ES-I3 (cell line): ENCODE measurements at regions not wholly inside any gene's neighbourhood (a gene's known extent, or its start where the extent isn't known, plus 50 kb on each side); places are given as distances from the start of the nearest gene placed in this dataset.

Source experiments
- H3K36me3 ChIP-seq: 2 replicates; pipeline ENCODE4 v1.6.1; 2013; ENCODE audit warnings: mild to moderate bottlenecking, low read length, control low read depth, moderate library complexity; ENCODE audit not compliant: insufficient read depth
- H3K4me1 ChIP-seq: 2 replicates; pipeline ENCODE4 v1.6.1; 2013; ENCODE audit warnings: mild to moderate bottlenecking, control low read depth, low read length; ENCODE audit not compliant: insufficient read depth
- H3K9ac ChIP-seq: 2 replicates; pipeline ENCODE4 v1.6.1; 2013; ENCODE audit warnings: low read depth, mild to moderate bottlenecking, low read length, moderate library complexity
- H3K9me3 ChIP-seq: 2 replicates; pipeline ENCODE4 v1.6.1; 2013; ENCODE audit warnings: mild to moderate bottlenecking, low read length, moderate library complexity; ENCODE audit not compliant: control insufficient read depth, insufficient read depth

- peaks cover 6% of the 10 kb centered on the region; the same call in 1 of the 2 replicates for H3K9me3 ChIP-seq
- H3K4me1 ChIP-seq: 0 out of 2 replicates have a peak, but pooled peaks cover 15% of the 10 kb centered on the region
- H3K9ac ChIP-seq: no peak overlapping the region
- no peaks in the 10 kb centered on the region for H3K36me3 ChIP-seq
Measured at GRCh38 chr15:62734706-62735105, 307.8 kb upstream of the TPM1 start.

- H3K36me3 ChIP-seq: no peaks in the 10 kb centered on the region
- 0 out of 2 replicates have a peak, but pooled peaks cover 15% of the 10 kb centered on the region for H3K4me1 ChIP-seq
- no peak overlapping the region for H3K9ac ChIP-seq
- no peaks in the 10 kb centered on the region for H3K9me3 ChIP-seq
Measured at GRCh38 chr15:62736756-62737155, 305.8 kb upstream of the TPM1 start.

- H3K4me1 ChIP-seq: peaks cover 15% of the 10 kb centered on the region; the same call in 1 of the 2 replicates
- H3K9me3 ChIP-seq: no peaks in the 10 kb centered on the region
- no peak overlapping the region for H3K9ac ChIP-seq
- H3K36me3 ChIP-seq: no peaks in the 10 kb centered on the region
Measured at GRCh38 chr15:62737551-62737950, 305.0 kb upstream of the TPM1 start.

- Histone ChIP-seq H3K9me3 (no peaks in the 10 kb centered on the region), H3K36me3 (no peaks in the 10 kb centered on the region), H3K9ac (no peak overlapping the region), H3K4me1 (peaks cover 12% of the 10 kb centered on the region; the same call in 1 of the 2 replicates)
Measured at GRCh38 chr15:62739082-62739481, 303.5 kb upstream of the TPM1 start.

GRCh38 chr15:62739507-62739906, 303.0 kb upstream of the TPM1 start:
- Histone ChIP-seq H3K9ac (no peak overlapping the region), H3K9me3 (no peaks in the 10 kb centered on the region), H3K36me3 (no peaks in the 10 kb centered on the region), H3K4me1 (peaks cover 8% of the 10 kb centered on the region; the same call in 1 of the 2 replicates)

GRCh38 chr15:62740141-62741004, 302.2 kb upstream of the TPM1 start:
- no peaks in the 10 kb centered on the region; the same call in 1 of the 2 replicates for H3K4me1 ChIP-seq
- no peaks in the 10 kb centered on the region for H3K36me3 ChIP-seq
- H3K9me3 ChIP-seq: no peaks in the 10 kb centered on the region
- H3K9ac ChIP-seq: no peak overlapping the region

- Histone ChIP-seq H3K4me1 (no peaks in the 10 kb centered on the region; the same call in 1 of the 2 replicates), H3K36me3 (no peaks in the 10 kb centered on the region), H3K9ac (no peak overlapping the region), H3K9me3 (no peaks in the 10 kb centered on the region)
Measured at GRCh38 chr15:62741106-62741505, 301.4 kb upstream of the TPM1 start.

GRCh38 chr15:62742409-62743171, 300.0 kb upstream of the TPM1 start:
- no peaks in the 10 kb centered on the region for H3K36me3 ChIP-seq
- no peak overlapping the region for H3K9ac ChIP-seq
- H3K9me3 ChIP-seq: no peaks in the 10 kb centered on the region
- H3K4me1 ChIP-seq: no peaks in the 10 kb centered on the region; the same call in 1 of the 2 replicates

GRCh38 chr15:62745621-62746225, 296.8 kb upstream of the TPM1 start:
- Histone ChIP-seq H3K9ac (no peak overlapping the region), H3K36me3 (no peaks in the 10 kb centered on the region), H3K9me3 (no peaks in the 10 kb centered on the region), H3K4me1 (peaks cover 21% of the 10 kb centered on the region)

- H3K36me3 ChIP-seq: no peaks in the 10 kb centered on the region
- no peaks in the 10 kb centered on the region for H3K9me3 ChIP-seq
- peaks cover 22% of the 10 kb centered on the region for H3K4me1 ChIP-seq
- H3K9ac ChIP-seq: no peak overlapping the region
Measured at GRCh38 chr15:62748196-62748595, 294.4 kb upstream of the TPM1 start.

GRCh38 chr15:62749036-62749815, 293.3 kb upstream of the TPM1 start:
- Histone ChIP-seq H3K36me3 (no peaks in the 10 kb centered on the region), H3K4me1 (peaks cover 22% of the 10 kb centered on the region), H3K9me3 (no peaks in the 10 kb centered on the region), H3K9ac (no peak overlapping the region)

- no peak overlapping the region for H3K9ac ChIP-seq
- no peaks in the 10 kb centered on the region for H3K36me3 ChIP-seq
- H3K9me3 ChIP-seq: no peaks in the 10 kb centered on the region
- H3K4me1 ChIP-seq: peaks cover 22% of the 10 kb centered on the region
Measured at GRCh38 chr15:62750471-62750870, 292.1 kb upstream of the TPM1 start.

GRCh38 chr15:62752657-62753517, 289.7 kb upstream of the TPM1 start:
- Histone ChIP-seq H3K36me3 (no peaks in the 10 kb centered on the region), H3K9ac (no peak overlapping the region), H3K4me1 (peaks cover 28% of the 10 kb centered on the region), H3K9me3 (no peaks in the 10 kb centered on the region)
